DND-41 (cell line): ENCODE measurements at regions not wholly inside any gene's neighbourhood (a gene's known extent, or its start where the extent isn't known, plus 50 kb on each side); places are given as distances from the start of the nearest gene placed in this dataset.

Experiments used
- ATAC-seq: fragments of 200-7000 bp; cut with Tn5 transposase; 3 replicates; pipeline ENCODE4 v1.9.1; 2021; ENCODE audit warnings: low read depth; ENCODE audit not compliant: insufficient read depth
- DNase-seq: peaks from one replicate; pipeline ENCODE4 v3.0.0-alpha.2; 2020
- H2AFZ ChIP-seq: 2 replicates; pipeline ENCODE4 v1.6.0; 2012; ENCODE audit warnings: low read depth, low read length
- H3K27ac ChIP-seq: 2 replicates; pipeline ENCODE4 v1.5.1; 2012; ENCODE audit warnings: low read length, inconsistent platforms
- H3K27me3 ChIP-seq: fragments of 200-600 bp; sonication (generic); 2 replicates; pipeline ENCODE4 v1.6.0; 2012; ENCODE audit warnings: low read length, mild to moderate bottlenecking, inconsistent platforms; ENCODE audit not compliant: insufficient read depth, poor library complexity
- H3K36me3 ChIP-seq: 2 replicates; pipeline ENCODE4 v1.5.1; 2012; ENCODE audit warnings: low read length, inconsistent platforms; ENCODE audit not compliant: insufficient read depth
- H3K4me1 ChIP-seq: 2 replicates; pipeline ENCODE4 v1.5.1; 2012; ENCODE audit warnings: mild to moderate bottlenecking, low read length; ENCODE audit not compliant: insufficient read depth
- H3K4me2 ChIP-seq: 2 replicates; pipeline ENCODE4 v1.6.0; 2012; ENCODE audit warnings: mild to moderate bottlenecking, moderate library complexity, low read length, inconsistent platforms; ENCODE audit not compliant: insufficient read depth
- H3K4me3 ChIP-seq, 2 experiments: fragments of 200-600 bp in 1 of 2; shearing (Covaris generic) in 1 of 2; 2 replicates each; pipeline ENCODE4 v1.5.1; 2012 to 2016; ENCODE audit warnings: inconsistent platforms in 2 of 2, low read length in 2 of 2, mild to moderate bottlenecking in 2 of 2, low read depth in 1 of 2, moderate library complexity in 1 of 2
- H3K79me2 ChIP-seq: 2 replicates; pipeline ENCODE4 v1.6.0; 2012; ENCODE audit warnings: low read length, inconsistent platforms; ENCODE audit not compliant: insufficient read depth
- H3K9ac ChIP-seq: 2 replicates; pipeline ENCODE4 v1.6.0; 2012; ENCODE audit warnings: low read depth, mild to moderate bottlenecking, inconsistent platforms, low read length, moderate library complexity
- H3K9me3 ChIP-seq: 2 replicates; pipeline ENCODE4 v1.5.1; 2012; ENCODE audit warnings: low read length, moderate library complexity, mild to moderate bottlenecking, inconsistent platforms; ENCODE audit not compliant: insufficient read depth, severe bottlenecking
- H4K20me1 ChIP-seq: 2 replicates; pipeline ENCODE4 v1.6.0; 2012; ENCODE audit warnings: low read length; ENCODE audit not compliant: insufficient read depth
- CTCF ChIP-seq: IDR thresholded peaks from 2 replicates; pipeline ENCODE4 v1.5.1; 2012; ENCODE audit warnings: borderline replicate concordance, low read length, moderate library complexity, mild to moderate bottlenecking; ENCODE audit not compliant: poor library complexity, severe bottlenecking; ENCODE audit errors: extremely low read depth
- EZH2 ChIP-seq: IDR thresholded peaks from 3 replicates; pipeline ENCODE4 v1.6.1; 2012; ENCODE audit warnings: borderline replicate concordance, low read depth, mild to moderate bottlenecking, moderate library complexity, low read length, inconsistent platforms; ENCODE audit not compliant: severe bottlenecking

DNA sequence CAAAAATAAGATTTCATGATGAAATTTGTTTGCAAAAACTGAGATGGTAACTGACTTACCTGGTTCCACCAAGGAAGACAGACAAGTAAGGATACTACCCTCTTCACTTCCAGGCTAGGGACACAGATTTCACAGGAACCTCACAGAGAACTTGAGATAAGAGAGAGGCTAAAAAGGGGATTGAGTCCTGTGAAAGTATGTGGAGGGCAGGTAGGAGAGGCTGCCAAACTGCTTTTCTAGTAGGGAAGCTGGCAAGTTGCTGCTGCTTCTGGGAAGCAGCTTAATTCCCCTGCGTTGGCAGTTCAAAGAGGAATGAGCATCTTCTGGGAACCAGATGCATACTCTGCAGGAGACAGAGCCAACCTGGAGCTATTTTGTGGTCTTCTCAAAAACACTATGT lies 841.6 kb downstream of the CCSER2 start:
- no peaks in the 10 kb centered on the region for H3K9me3 ChIP-seq
- no peak overlapping the region for H3K9ac ChIP-seq
- no peak overlapping the region for H3K4me3 ChIP-seq
- DNase-seq (no peak), ATAC-seq (no peak)
- H3K36me3 ChIP-seq = no peaks in the 10 kb centered on the region
- no peak overlapping the region for H3K4me2 ChIP-seq
- no peaks in the 10 kb centered on the region for H3K79me2 ChIP-seq
- no peak overlapping the region for H2AFZ ChIP-seq
- TF ChIP-seq EZH2 (no peak), CTCF (no peak)
- H3K27me3 ChIP-seq = no peaks in the 10 kb centered on the region
- no peaks in the 10 kb centered on the region for H4K20me1 ChIP-seq
- H3K4me1 ChIP-seq = no peaks in the 10 kb centered on the region
- no peak overlapping the region for H3K27ac ChIP-seq

DNA sequence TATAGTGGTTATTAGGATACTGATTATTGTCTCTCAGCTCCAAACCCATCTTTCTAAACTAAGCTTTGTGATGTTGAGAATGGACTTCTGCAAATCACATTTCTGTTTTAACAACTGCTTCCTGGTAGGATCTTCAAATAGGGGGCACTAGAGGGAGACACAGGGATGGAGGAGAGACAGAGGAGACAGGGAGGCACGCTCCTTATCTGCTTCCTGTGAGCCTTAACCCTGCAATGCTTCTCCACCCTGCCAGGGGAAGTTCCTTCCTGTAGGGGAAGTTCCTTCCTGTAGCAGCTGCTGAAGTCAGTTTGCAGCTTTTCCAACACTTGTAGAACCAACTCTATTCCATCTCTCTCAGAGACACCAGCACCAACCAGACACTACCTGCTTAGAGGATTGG lies 847.2 kb downstream of the CCSER2 start:
- H3K4me3 ChIP-seq = no peak overlapping the region
- H3K9me3 ChIP-seq = no peaks in the 10 kb centered on the region
- DNase-seq = no peak
- no peaks in the 10 kb centered on the region for H3K27me3 ChIP-seq
- no peaks in the 10 kb centered on the region for H4K20me1 ChIP-seq
- no peaks in the 10 kb centered on the region for H3K36me3 ChIP-seq
- H2AFZ ChIP-seq = no peak overlapping the region
- no peaks in the 10 kb centered on the region for H3K79me2 ChIP-seq
- no peak overlapping the region for H3K27ac ChIP-seq
- H3K4me1 ChIP-seq = no peaks in the 10 kb centered on the region
- no peak overlapping the region for H3K9ac ChIP-seq
- TF ChIP-seq EZH2 (no peak), CTCF (no peak)
- ATAC-seq = no peak
- no peak overlapping the region for H3K4me2 ChIP-seq

DNA sequence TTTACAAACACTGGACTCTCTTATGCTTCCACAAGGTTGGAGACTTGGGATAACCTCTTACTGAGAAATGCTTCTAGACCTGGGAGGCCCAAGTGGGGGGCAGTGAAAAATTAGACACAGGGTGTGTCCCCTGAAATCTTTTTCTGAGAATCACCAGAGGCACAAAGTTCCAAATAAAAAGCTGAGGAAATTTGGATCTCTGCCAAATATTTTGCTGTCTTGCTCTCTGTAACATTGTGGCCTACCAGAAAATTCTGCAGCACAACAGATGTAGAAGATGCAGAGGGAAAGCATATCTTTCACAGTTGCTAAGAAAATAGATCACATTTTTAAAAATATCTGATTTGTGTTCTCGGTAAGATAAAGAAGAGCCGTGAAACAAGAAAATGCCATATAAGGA lies 849.4 kb downstream of the CCSER2 start:
- Histone ChIP-seq H3K27me3 (no peaks in the 10 kb centered on the region), H3K79me2 (no peaks in the 10 kb centered on the region), H3K9ac (no peak overlapping the region)

More for the DNA sequence above, 849.4 kb downstream of the CCSER2 start:
- Histone ChIP-seq H3K36me3 (no peaks in the 10 kb centered on the region), H3K4me2 (no peak overlapping the region), H3K4me3 (no peak overlapping the region), H2AFZ (no peak overlapping the region), H3K4me1 (no peaks in the 10 kb centered on the region), H3K9me3 (no peaks in the 10 kb centered on the region), H3K27ac (no peak overlapping the region), H4K20me1 (no peaks in the 10 kb centered on the region)
- TF ChIP-seq EZH2 (no peak), CTCF (no peak)
- no peak for ATAC-seq
- no peak for DNase-seq
